ENCODE measurements at regions not wholly inside any gene's neighbourhood (a gene's known extent, or its start where the extent isn't known, plus 50 kb on each side); places are given as distances from the start of the nearest gene placed in this dataset.

- no peak for DNase-seq
These were observed 251.1 kb upstream of the HTR2C start for GRCh38 chrX:114332766-114333165.

GRCh38 chrX:114334473-114334982, 249.4 kb upstream of the HTR2C start:
- peak; percentile 16 for DNase-seq

GRCh38 chrX:114338870-114339269, 245.0 kb upstream of the HTR2C start:
- no peak for DNase-seq

GRCh38 chrX:114344756-114345349, 239.0 kb upstream of the HTR2C start:
- DNase-seq, result no peak

- no peak for DNase-seq
These were observed 222.7 kb upstream of the HTR2C start for GRCh38 chrX:114361076-114361725.

GRCh38 chrX:114363346-114363745, 220.5 kb upstream of the HTR2C start:
- no peak for DNase-seq

- no peak for DNase-seq
These were observed 218.6 kb upstream of the HTR2C start for GRCh38 chrX:114365065-114365834.

- no peak for DNase-seq
These were observed 210.9 kb upstream of the HTR2C start for GRCh38 chrX:114372937-114373336.

GRCh38 chrX:114390251-114390796, 193.6 kb upstream of the HTR2C start:
- DNase-seq, result no peak
